ENCODE measurements at regions not wholly inside any gene's neighbourhood (a gene's known extent, or its start where the extent isn't known, plus 50 kb on each side); places are given as distances from the start of the nearest gene placed in this dataset.

- TF ChIP-seq CTCF (IDR thresholded peaks at IDR 0.05) (no peak), POLR2A (IDR thresholded peaks at IDR 0.05) (no peak), POLR2AphosphoS5 (IDR thresholded peaks at IDR 0.05) (no peak)
These were observed 93.3 kb upstream of the NAP1L1 start for GRCh38 chr12:76177821-76178220.

All from breast epithelium (tissue), 3 donors.